ENCODE measurements at regions not wholly inside any gene's neighbourhood (a gene's known extent, or its start where the extent isn't known, plus 50 kb on each side); places are given as distances from the start of the nearest gene placed in this dataset.

DNA sequence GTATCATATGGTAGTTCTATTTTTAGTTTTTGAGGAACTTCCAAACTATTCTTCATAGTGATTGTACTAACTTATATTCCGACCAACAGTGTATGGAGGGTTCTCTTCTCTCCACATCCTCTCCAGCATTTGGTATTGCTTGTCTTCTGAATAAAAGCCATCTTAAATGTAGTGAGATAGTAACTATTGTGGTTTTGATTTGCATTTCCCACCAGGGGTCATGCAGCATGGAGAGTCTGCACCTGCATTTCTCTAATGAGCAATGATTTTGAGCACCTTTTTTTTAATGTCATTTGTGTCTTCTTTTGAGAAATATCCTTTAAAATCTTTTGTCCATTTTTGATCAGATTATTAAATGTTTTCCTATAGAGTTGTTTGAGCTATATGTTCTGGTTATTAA is 718.5 kb downstream of the ZBBX start:
- TF ChIP-seq, protein P1, sequence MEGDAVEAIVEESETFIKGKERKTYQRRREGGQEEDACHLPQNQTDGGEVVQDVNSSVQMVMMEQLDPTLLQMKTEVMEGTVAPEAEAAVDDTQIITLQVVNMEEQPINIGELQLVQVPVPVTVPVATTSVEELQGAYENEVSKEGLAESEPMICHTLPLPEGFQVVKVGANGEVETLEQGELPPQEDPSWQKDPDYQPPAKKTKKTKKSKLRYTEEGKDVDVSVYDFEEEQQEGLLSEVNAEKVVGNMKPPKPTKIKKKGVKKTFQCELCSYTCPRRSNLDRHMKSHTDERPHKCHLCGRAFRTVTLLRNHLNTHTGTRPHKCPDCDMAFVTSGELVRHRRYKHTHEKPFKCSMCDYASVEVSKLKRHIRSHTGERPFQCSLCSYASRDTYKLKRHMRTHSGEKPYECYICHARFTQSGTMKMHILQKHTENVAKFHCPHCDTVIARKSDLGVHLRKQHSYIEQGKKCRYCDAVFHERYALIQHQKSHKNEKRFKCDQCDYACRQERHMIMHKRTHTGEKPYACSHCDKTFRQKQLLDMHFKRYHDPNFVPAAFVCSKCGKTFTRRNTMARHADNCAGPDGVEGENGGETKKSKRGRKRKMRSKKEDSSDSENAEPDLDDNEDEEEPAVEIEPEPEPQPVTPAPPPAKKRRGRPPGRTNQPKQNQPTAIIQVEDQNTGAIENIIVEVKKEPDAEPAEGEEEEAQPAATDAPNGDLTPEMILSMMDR (IDR thresholded peaks at IDR 0.05; ENCODE audit: poor library complexity, severe bottlenecking) = no peak
- TF ChIP-seq TAF1 (IDR thresholded peaks at IDR 0.05; ENCODE audit: low read depth) = no peak
- no peak for TF ChIP-seq POLR2AphosphoS5 (IDR thresholded peaks at IDR 0.05)
- TF ChIP-seq, protein P2, sequence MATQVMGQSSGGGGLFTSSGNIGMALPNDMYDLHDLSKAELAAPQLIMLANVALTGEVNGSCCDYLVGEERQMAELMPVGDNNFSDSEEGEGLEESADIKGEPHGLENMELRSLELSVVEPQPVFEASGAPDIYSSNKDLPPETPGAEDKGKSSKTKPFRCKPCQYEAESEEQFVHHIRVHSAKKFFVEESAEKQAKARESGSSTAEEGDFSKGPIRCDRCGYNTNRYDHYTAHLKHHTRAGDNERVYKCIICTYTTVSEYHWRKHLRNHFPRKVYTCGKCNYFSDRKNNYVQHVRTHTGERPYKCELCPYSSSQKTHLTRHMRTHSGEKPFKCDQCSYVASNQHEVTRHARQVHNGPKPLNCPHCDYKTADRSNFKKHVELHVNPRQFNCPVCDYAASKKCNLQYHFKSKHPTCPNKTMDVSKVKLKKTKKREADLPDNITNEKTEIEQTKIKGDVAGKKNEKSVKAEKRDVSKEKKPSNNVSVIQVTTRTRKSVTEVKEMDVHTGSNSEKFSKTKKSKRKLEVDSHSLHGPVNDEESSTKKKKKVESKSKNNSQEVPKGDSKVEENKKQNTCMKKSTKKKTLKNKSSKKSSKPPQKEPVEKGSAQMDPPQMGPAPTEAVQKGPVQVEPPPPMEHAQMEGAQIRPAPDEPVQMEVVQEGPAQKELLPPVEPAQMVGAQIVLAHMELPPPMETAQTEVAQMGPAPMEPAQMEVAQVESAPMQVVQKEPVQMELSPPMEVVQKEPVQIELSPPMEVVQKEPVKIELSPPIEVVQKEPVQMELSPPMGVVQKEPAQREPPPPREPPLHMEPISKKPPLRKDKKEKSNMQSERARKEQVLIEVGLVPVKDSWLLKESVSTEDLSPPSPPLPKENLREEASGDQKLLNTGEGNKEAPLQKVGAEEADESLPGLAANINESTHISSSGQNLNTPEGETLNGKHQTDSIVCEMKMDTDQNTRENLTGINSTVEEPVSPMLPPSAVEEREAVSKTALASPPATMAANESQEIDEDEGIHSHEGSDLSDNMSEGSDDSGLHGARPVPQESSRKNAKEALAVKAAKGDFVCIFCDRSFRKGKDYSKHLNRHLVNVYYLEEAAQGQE (IDR thresholded peaks at IDR 0.05; ENCODE audit: borderline replicate concordance) = no peak
- TF ChIP-seq EZH2 (IDR thresholded peaks at IDR 0.05; ENCODE audit: borderline replicate concordance, insufficient read depth, low read length, poor library complexity, severe bottlenecking) = no peak
- TF ChIP-seq EP300 (conservative IDR thresholded peaks at IDR 0.05; ENCODE audit: poor library complexity, severe bottlenecking) = no peak

Data from neural cell (in vitro differentiated cells).